ENCODE measurements at regions not wholly inside any gene's neighbourhood (a gene's known extent, or its start where the extent isn't known, plus 50 kb on each side); places are given as distances from the start of the nearest gene placed in this dataset.

DNA sequence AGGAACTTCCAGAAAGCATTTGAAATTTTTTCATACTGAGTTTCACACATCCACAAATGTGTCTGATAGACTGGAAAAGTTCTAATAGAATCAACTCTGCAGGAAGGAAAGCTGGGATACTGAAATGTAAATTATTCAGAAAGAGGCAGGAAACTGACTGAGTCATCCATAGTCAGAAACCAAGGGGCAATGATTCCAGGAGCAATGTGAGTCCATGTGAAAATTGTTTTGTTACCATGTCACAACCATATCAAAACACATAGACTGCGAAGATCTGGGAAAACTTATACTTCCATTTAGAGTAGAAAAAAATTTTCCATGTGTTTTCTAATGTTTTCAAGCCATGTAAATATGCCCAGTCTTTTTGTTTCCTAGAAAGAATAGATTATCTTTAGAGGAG, 142.3 kb upstream of the TMPRSS15 start:
- no peaks in the 10 kb centered on the region for H3K4me1 ChIP-seq (ENCODE audit: control insufficient read depth, insufficient read depth, low read length)
- no peaks in the 10 kb centered on the region for H3K9me3 ChIP-seq (ENCODE audit: control insufficient read depth, low read length)
- no peaks in the 10 kb centered on the region for H3K27me3 ChIP-seq (ENCODE audit: control insufficient read depth, insufficient read depth, low read length, poor library complexity, severe bottlenecking)
- H3K4me3 ChIP-seq (ENCODE audit: low read length), result no peak overlapping the region
- H3K27ac ChIP-seq (ENCODE audit: low read depth, low read length), result no peak overlapping the region
- no peaks in the 10 kb centered on the region for H3K36me3 ChIP-seq (ENCODE audit: control insufficient read depth, insufficient read depth, low read length)
- Mint-ChIP-seq H3K4me3 (no peak overlapping the region), H3K36me3 (ENCODE audit: low read depth) (no peaks in the 10 kb centered on the region), H3K27me3 (ENCODE audit: insufficient read depth) (no peaks in the 10 kb centered on the region), H3K9me3 (no peaks in the 10 kb centered on the region), H3K4me1 (no peaks in the 10 kb centered on the region), H3K27ac (no peak overlapping the region)
- H3K9ac ChIP-seq (ENCODE audit: extremely low read depth, low read length, poor library complexity, severe bottlenecking), result no peak overlapping the region
- TF ChIP-seq, protein P1, sequence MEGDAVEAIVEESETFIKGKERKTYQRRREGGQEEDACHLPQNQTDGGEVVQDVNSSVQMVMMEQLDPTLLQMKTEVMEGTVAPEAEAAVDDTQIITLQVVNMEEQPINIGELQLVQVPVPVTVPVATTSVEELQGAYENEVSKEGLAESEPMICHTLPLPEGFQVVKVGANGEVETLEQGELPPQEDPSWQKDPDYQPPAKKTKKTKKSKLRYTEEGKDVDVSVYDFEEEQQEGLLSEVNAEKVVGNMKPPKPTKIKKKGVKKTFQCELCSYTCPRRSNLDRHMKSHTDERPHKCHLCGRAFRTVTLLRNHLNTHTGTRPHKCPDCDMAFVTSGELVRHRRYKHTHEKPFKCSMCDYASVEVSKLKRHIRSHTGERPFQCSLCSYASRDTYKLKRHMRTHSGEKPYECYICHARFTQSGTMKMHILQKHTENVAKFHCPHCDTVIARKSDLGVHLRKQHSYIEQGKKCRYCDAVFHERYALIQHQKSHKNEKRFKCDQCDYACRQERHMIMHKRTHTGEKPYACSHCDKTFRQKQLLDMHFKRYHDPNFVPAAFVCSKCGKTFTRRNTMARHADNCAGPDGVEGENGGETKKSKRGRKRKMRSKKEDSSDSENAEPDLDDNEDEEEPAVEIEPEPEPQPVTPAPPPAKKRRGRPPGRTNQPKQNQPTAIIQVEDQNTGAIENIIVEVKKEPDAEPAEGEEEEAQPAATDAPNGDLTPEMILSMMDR (conservative IDR thresholded peaks at IDR 0.05), result no peak
- WGBS, 2 experiments (ENCODE audit: insufficient coverage in 1 of 2, insufficient read length in 1 of 2), result 80% methylated on average over 1 of the region's 1 CpG; no CpG with 5 or more reads in 1 of the 2 experiments
- no peak for DNase-seq

DNA sequence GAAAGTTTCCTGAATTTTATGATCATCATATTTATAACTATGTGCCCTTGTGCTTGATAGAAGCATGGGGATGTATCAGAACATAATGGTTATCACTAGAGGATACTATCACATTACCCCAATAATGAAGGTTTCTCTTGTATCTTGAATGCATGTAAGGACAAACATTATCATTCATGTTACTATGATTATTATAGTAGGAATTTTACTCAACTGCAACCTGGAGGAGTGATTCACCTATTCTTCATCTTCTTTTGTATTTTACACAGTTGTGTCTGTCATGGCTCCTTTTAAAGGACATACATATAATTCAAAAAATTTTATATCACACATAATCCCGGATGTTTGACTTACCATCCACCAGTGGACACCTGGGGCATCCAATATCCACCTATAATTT, 143.8 kb upstream of the TMPRSS15 start:
- Mint-ChIP-seq H3K27ac (no peak overlapping the region), H3K9me3 (no peaks in the 10 kb centered on the region), H3K4me1 (peaks cover 2% of the 10 kb centered on the region), H3K27me3 (ENCODE audit: insufficient read depth) (no peaks in the 10 kb centered on the region), H3K4me3 (no peak overlapping the region), H3K36me3 (ENCODE audit: low read depth) (no peaks in the 10 kb centered on the region)
- Histone ChIP-seq H3K9me3 (ENCODE audit: control insufficient read depth, low read length) (no peaks in the 10 kb centered on the region), H3K27ac (ENCODE audit: low read depth, low read length) (no peak overlapping the region), H3K4me3 (ENCODE audit: low read length) (no peak overlapping the region), H3K9ac (ENCODE audit: extremely low read depth, low read length, poor library complexity, severe bottlenecking) (no peak overlapping the region), H3K27me3 (ENCODE audit: control insufficient read depth, insufficient read depth, low read length, poor library complexity, severe bottlenecking) (no peaks in the 10 kb centered on the region), H3K36me3 (ENCODE audit: control insufficient read depth, insufficient read depth, low read length) (no peaks in the 10 kb centered on the region), H3K4me1 (ENCODE audit: control insufficient read depth, insufficient read depth, low read length) (no peaks in the 10 kb centered on the region)
- TF ChIP-seq, protein P1 (conservative IDR thresholded peaks at IDR 0.05), result no peak
- WGBS, 2 experiments (ENCODE audit: insufficient coverage in 1 of 2, insufficient read length in 1 of 2), result 90% methylated on average over 1 of the region's 1 CpG; no CpG with 5 or more reads in 1 of the 2 experiments
- no peak for DNase-seq

DNA sequence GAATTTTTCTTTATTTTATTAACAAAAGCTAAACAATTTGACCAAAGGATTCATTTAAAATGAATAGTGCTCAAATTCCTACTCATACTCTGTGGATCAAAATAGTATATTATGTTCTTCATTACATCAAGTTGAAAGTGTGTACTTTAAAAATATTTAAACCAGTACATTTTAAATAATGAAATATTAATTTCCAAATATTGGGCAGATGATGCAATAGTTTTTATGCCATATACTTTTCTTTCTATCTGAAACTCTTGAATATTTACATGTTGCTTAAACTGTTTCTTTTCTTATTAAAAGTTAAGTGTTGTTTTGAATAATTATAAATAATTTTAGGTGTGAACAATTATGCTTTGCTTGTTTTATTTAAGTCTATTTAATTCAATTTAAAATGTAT, 144.7 kb upstream of the TMPRSS15 start:
- TF ChIP-seq, protein P1 (conservative IDR thresholded peaks at IDR 0.05), result no peak
- H3K9me3 ChIP-seq (ENCODE audit: control insufficient read depth, low read length), result no peaks in the 10 kb centered on the region
- Mint-ChIP-seq H3K4me1 (peaks cover 6% of the 10 kb centered on the region), H3K36me3 (ENCODE audit: low read depth) (no peaks in the 10 kb centered on the region), H3K4me3 (no peak overlapping the region), H3K27me3 (ENCODE audit: insufficient read depth) (no peaks in the 10 kb centered on the region), H3K9me3 (no peaks in the 10 kb centered on the region), H3K27ac (no peak overlapping the region)
- no peak for DNase-seq
- H3K4me1 ChIP-seq (ENCODE audit: control insufficient read depth, insufficient read depth, low read length), result no peaks in the 10 kb centered on the region
- H3K9ac ChIP-seq (ENCODE audit: extremely low read depth, low read length, poor library complexity, severe bottlenecking), result no peak overlapping the region
- H3K27ac ChIP-seq (ENCODE audit: low read depth, low read length), result no peak overlapping the region
- no peak overlapping the region for H3K4me3 ChIP-seq (ENCODE audit: low read length)
- no peaks in the 10 kb centered on the region for H3K36me3 ChIP-seq (ENCODE audit: control insufficient read depth, insufficient read depth, low read length)
- H3K27me3 ChIP-seq (ENCODE audit: control insufficient read depth, insufficient read depth, low read length, poor library complexity, severe bottlenecking), result no peaks in the 10 kb centered on the region

Measured in endodermal cell (in vitro differentiated cells).